Kidney (tissue), 13 donors: ENCODE measurements at regions not wholly inside any gene's neighbourhood (a gene's known extent, or its start where the extent isn't known, plus 50 kb on each side); places are given as distances from the start of the nearest gene placed in this dataset.

Source experiments
- DNase-seq, 5 donors: peaks; one replicate each; pipeline ENCODE4 v3.0.0-alpha.2; 2013 to 2020
- FAIRE-seq: peaks from 2 replicates; lab custom pipeline; 2012; peaks lifted over from hg19 to GRCh38; lab: Jason Lieb, UNC
- H3K27ac ChIP-seq, 2 donors: one replicate each; pipeline ENCODE4 v1.7.0; 2013; ENCODE audit warnings: low read depth in 2 of 2, low read length in 2 of 2, inconsistent platforms in 1 of 2
- H3K27me3 ChIP-seq: one replicate; pipeline ENCODE4 v1.7.1; 2013; ENCODE audit warnings: low read length, inconsistent platforms; ENCODE audit not compliant: control insufficient read depth, insufficient read depth
- H3K36me3 ChIP-seq, 3 donors: one replicate each; pipeline versions ENCODE4 v1.7.0 to v1.7.1; 2013; ENCODE audit warnings: low read length in 3 of 3, control low read depth in 1 of 3, inconsistent platforms in 1 of 3; ENCODE audit not compliant: insufficient read depth in 3 of 3, control insufficient read depth in 2 of 3
- H3K4me1 ChIP-seq, 3 donors: one replicate each; pipeline versions ENCODE4 v1.7.0 to v1.7.1; 2013; ENCODE audit warnings: low read length in 3 of 3, inconsistent platforms in 1 of 3, low read depth in 1 of 3; ENCODE audit not compliant: control insufficient read depth in 2 of 3, insufficient read depth in 2 of 3
- H3K4me3 ChIP-seq, 3 donors: one replicate each; pipeline versions ENCODE4 v1.7.0 to v1.8.1; 2013; ENCODE audit warnings: low read length in 3 of 3, control low read depth in 1 of 3, inconsistent platforms in 1 of 3
- H3K9ac ChIP-seq, 3 donors: one replicate each; pipeline versions ENCODE4 v1.7.0 to v1.7.1; 2013; ENCODE audit warnings: low read length in 3 of 3, control low read depth in 1 of 3, inconsistent platforms in 1 of 3
- H3K9me3 ChIP-seq, 3 donors: one replicate each; pipeline versions ENCODE4 v1.7.0 to v1.7.1; 2013; ENCODE audit warnings: low read length in 3 of 3, control low read depth in 1 of 3, inconsistent platforms in 1 of 3; ENCODE audit not compliant: control insufficient read depth in 2 of 3, insufficient read depth in 1 of 3
- CTCF ChIP-seq: IDR thresholded peaks from 3 replicates; pipeline ENCODE4 v1.5.1; 2012; ENCODE audit warnings: mild to moderate bottlenecking, moderate library complexity, borderline replicate concordance; ENCODE audit not compliant: insufficient read depth; ENCODE audit errors: extremely low read depth
- intact Hi-C: fragments of 100-400 bp; cut with DNase I; formaldehyde crosslinking; loops from one replicate; pipeline ENCODE4 v1.11.1; 2022
- donor health status: control.
- donor health status: control.
- donor health status: control.
- donor health status: control.
- donor health status: control.
- donor health status: DM: yes; HTN: yes; CAD: no.
- donor health status: Normal renal cell carcinoma (clear cell type).

- Histone ChIP-seq H3K9me3 (no peaks in the 10 kb centered on the region), H3K4me3 (no peak overlapping the region), H3K36me3 (no peaks in the 10 kb centered on the region), H3K9ac (no peak overlapping the region), H3K4me1 (no peaks in the 10 kb centered on the region), H3K27me3 (no peaks in the 10 kb centered on the region), H3K27ac (no peak overlapping the region)
- intact Hi-C loops = no loop called here
- FAIRE-seq (no peak), DNase-seq (no peak)
- TF ChIP-seq CTCF = no peak
Observed at GRCh38 chr10:125249948-125250347, 89.6 kb upstream of the CTBP2 start.

GRCh38 chr10:125248489-125248888, 88.1 kb upstream of the CTBP2 start:
- no peak for TF ChIP-seq CTCF
- no peaks in the 10 kb centered on the region for H3K36me3 ChIP-seq
- intact Hi-C loops = no loop called here
- no peak overlapping the region for H3K27ac ChIP-seq
- FAIRE-seq (no peak), DNase-seq (no peak)
- H3K4me3 ChIP-seq = no peak overlapping the region
- H3K4me1 ChIP-seq = no peaks in the 10 kb centered on the region
- no peak overlapping the region for H3K9ac ChIP-seq
- H3K9me3 ChIP-seq = no peaks in the 10 kb centered on the region
- H3K27me3 ChIP-seq = no peaks in the 10 kb centered on the region

GRCh38 chr10:125247576-125247975, 87.2 kb upstream of the CTBP2 start:
- no peak for TF ChIP-seq CTCF
- DNase-seq (no peak), FAIRE-seq (no peak)
- no peaks in the 10 kb centered on the region for H3K27me3 ChIP-seq
- no peak overlapping the region for H3K4me3 ChIP-seq
- no peak overlapping the region for H3K27ac ChIP-seq
- H3K4me1 ChIP-seq = no peaks in the 10 kb centered on the region
- H3K9ac ChIP-seq = no peak overlapping the region
- no peaks in the 10 kb centered on the region for H3K9me3 ChIP-seq
- intact Hi-C loops = no loop called here
- no peaks in the 10 kb centered on the region for H3K36me3 ChIP-seq
